K562 (cell line): ENCODE measurements at regions not wholly inside any gene's neighbourhood (a gene's known extent, or its start where the extent isn't known, plus 50 kb on each side); places are given as distances from the start of the nearest gene placed in this dataset.

Experiments
- ESRRA ChIP-seq: fragments of 450-650 bp; IDR thresholded peaks from 2 replicates; pipeline ENCODE4 v1.6.1; 2014; ENCODE audit warnings: low read depth, mild to moderate bottlenecking, moderate library complexity, borderline replicate concordance
- FOXA3 ChIP-seq, 2 experiments: fragments of 450-650 bp in 1 of 2; sonication (generic) in 1 of 2; formaldehyde crosslinking; IDR thresholded peaks in 1 of 2; conservative IDR thresholded peaks in 1 of 2; 2 replicates each; pipeline versions ENCODE4 v1.4.0 to v1.8.0; 2020 to 2022; ENCODE audit warnings: mild to moderate bottlenecking in 2 of 2, missing genetic modification reagents in 1 of 2
- FOXP1 ChIP-seq: sonication (generic); formaldehyde crosslinking; IDR thresholded peaks from 2 replicates; pipeline ENCODE4 v1.8.0; 2022; ENCODE audit warnings: mild to moderate bottlenecking, missing genetic modification reagents
- NCOA1 ChIP-seq: fragments of 450-650 bp; IDR thresholded peaks from 2 replicates; pipeline ENCODE4 v1.6.1; 2016; ENCODE audit warnings: low read depth
- STAG1 ChIP-seq: sonication (generic); formaldehyde crosslinking; IDR thresholded peaks from 2 replicates; pipeline ENCODE4 v1.5.0; 2020; ENCODE audit warnings: missing genetic modification reagents, borderline replicate concordance
- ZFP30 ChIP-seq: fragments of 250-450 bp; sonication (Bioruptor Pico); IDR thresholded peaks from 2 replicates; pipeline ENCODE4 v1.8.0; 2022; ENCODE audit warnings: moderate library complexity, mild to moderate bottlenecking, inconsistent platforms, borderline replicate concordance
- ZNF76 ChIP-seq: fragments of 250-450 bp; sonication (Bioruptor Pico); IDR thresholded peaks from 2 replicates; pipeline ENCODE4 v1.4.0; 2020; ENCODE audit warnings: mild to moderate bottlenecking, moderate library complexity, borderline replicate concordance
- TF ChIP-seq, protein P1 (sequence below): fragments of 250-450 bp; sonication (Bioruptor Pico); IDR thresholded peaks from 2 replicates; pipeline ENCODE4 v1.8.0; 2021; ENCODE audit warnings: moderate library complexity, mild to moderate bottlenecking, inconsistent platforms
- TF ChIP-seq, protein P2 (sequence below): fragments of 250-450 bp; sonication (Bioruptor Pico); IDR thresholded peaks from 2 replicates; pipeline ENCODE4 v1.4.0; 2020; ENCODE audit warnings: borderline replicate concordance
- TF ChIP-seq, protein P3 (sequence below), 2 experiments: fragments of 450-650 bp; IDR thresholded peaks; 2 replicates each; pipeline ENCODE4 v1.6.1; 2016

DNA sequence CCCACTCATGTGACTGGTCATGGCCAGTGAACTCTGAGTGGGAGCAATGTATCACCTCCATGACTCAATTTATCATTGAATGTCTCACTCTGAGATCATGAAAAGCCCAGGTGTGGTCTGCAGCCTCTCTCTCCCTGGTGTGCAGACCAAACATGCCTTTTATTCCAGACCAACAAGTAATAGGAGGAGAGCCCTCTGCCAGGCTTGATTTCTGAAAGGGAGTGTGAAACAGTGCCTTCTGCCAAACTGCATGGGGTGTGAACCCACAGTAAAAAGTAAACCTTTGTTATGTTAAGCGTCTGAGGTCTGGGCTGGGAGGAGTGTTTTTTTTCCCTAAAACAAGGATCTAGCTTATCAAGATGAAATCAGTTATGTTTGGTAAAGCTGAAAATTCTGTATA is 601.2 kb downstream of the ADCYAP1 start (continued):
- no peak for TF ChIP-seq FOXA3 (CRISPR knock-in tag; conservative IDR thresholded peaks at IDR 0.05 in 1 of 2, IDR thresholded peaks at IDR 0.05 in 1 of 2)
- TF ChIP-seq ZFP30 (CRISPR knock-in tag) = no peak
- TF ChIP-seq, protein P1, sequence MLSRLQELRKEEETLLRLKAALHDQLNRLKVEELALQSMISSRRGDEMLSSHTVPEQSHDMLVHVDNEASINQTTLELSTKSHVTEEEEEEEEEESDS = no peak
- TF ChIP-seq FOXP1 (CRISPR knock-in tag) = no peak
- TF ChIP-seq ESRRA = no peak
- TF ChIP-seq, protein P2, sequence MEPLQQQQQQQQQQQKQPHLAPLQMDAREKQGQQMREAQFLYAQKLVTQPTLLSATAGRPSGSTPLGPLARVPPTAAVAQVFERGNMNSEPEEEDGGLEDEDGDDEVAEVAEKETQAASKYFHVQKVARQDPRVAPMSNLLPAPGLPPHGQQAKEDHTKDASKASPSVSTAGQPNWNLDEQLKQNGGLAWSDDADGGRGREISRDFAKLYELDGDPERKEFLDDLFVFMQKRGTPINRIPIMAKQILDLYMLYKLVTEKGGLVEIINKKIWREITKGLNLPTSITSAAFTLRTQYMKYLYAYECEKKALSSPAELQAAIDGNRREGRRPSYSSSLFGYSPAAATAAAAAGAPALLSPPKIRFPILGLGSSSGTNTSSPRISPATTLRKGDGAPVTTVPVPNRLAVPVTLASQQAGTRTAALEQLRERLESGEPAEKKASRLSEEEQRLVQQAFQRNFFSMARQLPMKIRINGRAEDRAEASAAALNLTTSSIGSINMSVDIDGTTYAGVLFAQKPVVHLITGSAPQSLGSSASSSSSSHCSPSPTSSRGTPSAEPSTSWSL (CRISPR knock-in tag) = no peak
- no peak for TF ChIP-seq STAG1 (CRISPR knock-in tag)
- no peak for TF ChIP-seq NCOA1
- TF ChIP-seq, protein P3, sequence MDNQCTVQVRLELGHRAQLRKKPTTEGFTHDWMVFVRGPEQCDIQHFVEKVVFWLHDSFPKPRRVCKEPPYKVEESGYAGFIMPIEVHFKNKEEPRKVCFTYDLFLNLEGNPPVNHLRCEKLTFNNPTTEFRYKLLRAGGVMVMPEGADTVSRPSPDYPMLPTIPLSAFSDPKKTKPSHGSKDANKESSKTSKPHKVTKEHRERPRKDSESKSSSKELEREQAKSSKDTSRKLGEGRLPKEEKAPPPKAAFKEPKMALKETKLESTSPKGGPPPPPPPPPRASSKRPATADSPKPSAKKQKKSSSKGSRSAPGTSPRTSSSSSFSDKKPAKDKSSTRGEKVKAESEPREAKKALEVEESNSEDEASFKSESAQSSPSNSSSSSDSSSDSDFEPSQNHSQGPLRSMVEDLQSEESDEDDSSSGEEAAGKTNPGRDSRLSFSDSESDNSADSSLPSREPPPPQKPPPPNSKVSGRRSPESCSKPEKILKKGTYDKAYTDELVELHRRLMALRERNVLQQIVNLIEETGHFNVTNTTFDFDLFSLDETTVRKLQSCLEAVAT (IDR thresholded peaks at IDR 0.05) = no peak
- no peak for TF ChIP-seq ZNF76 (CRISPR knock-in tag)
